ENCODE measurements at regions not wholly inside any gene's neighbourhood (a gene's known extent, or its start where the extent isn't known, plus 50 kb on each side); places are given as distances from the start of the nearest gene placed in this dataset.

DNA sequence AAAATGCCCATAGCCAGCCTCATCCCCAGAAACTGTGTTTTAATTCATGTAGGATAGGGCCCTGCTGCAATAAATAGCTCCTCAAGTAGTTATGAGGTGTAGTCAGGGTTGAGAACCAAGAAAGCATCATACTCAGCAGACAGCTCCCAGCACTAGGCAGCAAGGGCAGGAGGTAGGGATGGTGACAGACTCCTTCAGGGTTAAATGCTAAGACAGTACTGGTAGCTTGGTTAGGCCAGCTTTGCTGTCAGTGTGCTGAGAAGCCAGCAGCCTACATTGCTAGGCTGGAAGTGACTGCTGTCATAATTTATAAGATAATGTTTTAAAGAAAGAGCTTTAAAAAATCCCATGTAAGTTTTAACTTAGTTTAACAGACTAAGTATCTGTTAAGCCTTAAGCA, 113.9 kb upstream of the IMMP2L start:
- no peak overlapping the region for H3K23ac ChIP-seq (ENCODE audit: low read depth, low read length, poor library complexity)
- no peak overlapping the region for H2BK12ac ChIP-seq (ENCODE audit: low read length)
- H3K14ac ChIP-seq (ENCODE audit: low read length) = no peak overlapping the region
- no peak overlapping the region for H3K4me2 ChIP-seq (ENCODE audit: insufficient read depth, low read length, poor library complexity, severe bottlenecking)
- no peaks in the 10 kb centered on the region for H3K27me3 ChIP-seq (ENCODE audit: control insufficient read depth in 3 of 3, insufficient read depth in 3 of 3, low read depth in 1 of 3, low read length in 3 of 3)
- no peak overlapping the region for H3K18ac ChIP-seq (ENCODE audit: low read length)
- no peak overlapping the region for H3K4ac ChIP-seq (ENCODE audit: low read length)
- no peak overlapping the region for H3K9ac ChIP-seq (ENCODE audit: low read depth, low read length, poor library complexity)
- H3K4me1 ChIP-seq (ENCODE audit: control insufficient read depth in 2 of 2, insufficient read depth in 1 of 2, low read depth in 1 of 2, low read length in 2 of 2) = no peaks in the 10 kb centered on the region
- H3K79me1 ChIP-seq (ENCODE audit: low read depth, low read length) = no peaks in the 10 kb centered on the region
- H4K8ac ChIP-seq (ENCODE audit: low read depth, low read length) = no peak overlapping the region
- no peak overlapping the region for H2AK5ac ChIP-seq (ENCODE audit: low read depth, low read length)
- H3K36me3 ChIP-seq (replicated peaks in 1 of 2; ENCODE audit: control insufficient read depth in 2 of 2, insufficient read depth in 2 of 2, low read length in 2 of 2) = no peaks in the 10 kb centered on the region
- H2AFZ ChIP-seq (ENCODE audit: low read length) = no peak overlapping the region
- H3K27ac ChIP-seq (replicated peaks; ENCODE audit: low read length) = no peak overlapping the region
- no peak overlapping the region for H2BK120ac ChIP-seq (ENCODE audit: low read depth, low read length)
- no peak overlapping the region for H2BK15ac ChIP-seq (ENCODE audit: low read length)
- no peak overlapping the region for H2BK5ac ChIP-seq (ENCODE audit: low read length)
- no peak for DNase-seq (ENCODE audit: low spot score)
- H4K91ac ChIP-seq (ENCODE audit: low read depth, low read length, poor library complexity) = no peak overlapping the region
- H3K9me3 ChIP-seq (replicated peaks in 1 of 2; ENCODE audit: control insufficient read depth in 2 of 2, insufficient read depth in 1 of 2, low read depth in 1 of 2, low read length in 2 of 2) = no peaks in the 10 kb centered on the region
- no peak overlapping the region for H3K4me3 ChIP-seq (ENCODE audit: low read length in 2 of 2)

- Histone ChIP-seq H2BK120ac (ENCODE audit: low read depth, low read length) (no peak overlapping the region), H3K79me1 (ENCODE audit: low read depth, low read length) (no peaks in the 10 kb centered on the region), H2AK5ac (ENCODE audit: low read depth, low read length) (no peak overlapping the region), H3K14ac (ENCODE audit: low read length) (no peak overlapping the region), H3K9ac (ENCODE audit: low read depth, low read length, poor library complexity) (no peak overlapping the region), H3K9me3 (replicated peaks in 1 of 2; ENCODE audit: control insufficient read depth in 2 of 2, insufficient read depth in 1 of 2, low read depth in 1 of 2, low read length in 2 of 2) (no peaks in the 10 kb centered on the region), H2BK12ac (ENCODE audit: low read length) (no peak overlapping the region), H4K8ac (ENCODE audit: low read depth, low read length) (no peak overlapping the region), H3K27me3 (ENCODE audit: control insufficient read depth in 3 of 3, insufficient read depth in 3 of 3, low read depth in 1 of 3, low read length in 3 of 3) (no peaks in the 10 kb centered on the region), H3K36me3 (replicated peaks in 1 of 2; ENCODE audit: control insufficient read depth in 2 of 2, insufficient read depth in 2 of 2, low read length in 2 of 2) (no peaks in the 10 kb centered on the region), H2AFZ (ENCODE audit: low read length) (no peak overlapping the region), H2BK15ac (ENCODE audit: low read length) (no peak overlapping the region), H4K91ac (ENCODE audit: low read depth, low read length, poor library complexity) (no peak overlapping the region), H3K4ac (ENCODE audit: low read length) (no peak overlapping the region), H3K23ac (ENCODE audit: low read depth, low read length, poor library complexity) (no peak overlapping the region), H3K4me1 (ENCODE audit: control insufficient read depth in 2 of 2, insufficient read depth in 1 of 2, low read depth in 1 of 2, low read length in 2 of 2) (no peaks in the 10 kb centered on the region), H2BK5ac (ENCODE audit: low read length) (no peak overlapping the region), H3K18ac (ENCODE audit: low read length) (no peak overlapping the region), H3K4me2 (ENCODE audit: insufficient read depth, low read length, poor library complexity, severe bottlenecking) (no peak overlapping the region), H3K27ac (replicated peaks; ENCODE audit: low read length) (no peak overlapping the region), H3K4me3 (ENCODE audit: low read length in 2 of 2) (no peak overlapping the region)
- DNase-seq (ENCODE audit: low spot score) = no peak
- WGBS, 2 donors (ENCODE audit: extremely low coverage in 2 of 2, insufficient read length in 2 of 2, insufficient replicate concordance in 1 of 2) = no CpG with 5 or more reads among the region's 6 CpGs
Observed at GRCh38 chr7:111672901-111673300, 110.6 kb upstream of the IMMP2L start.

- H2AK5ac ChIP-seq (ENCODE audit: low read depth, low read length) = no peak overlapping the region
Observed at GRCh38 chr7:111671927-111672326, 109.6 kb upstream of the IMMP2L start.

DNA sequence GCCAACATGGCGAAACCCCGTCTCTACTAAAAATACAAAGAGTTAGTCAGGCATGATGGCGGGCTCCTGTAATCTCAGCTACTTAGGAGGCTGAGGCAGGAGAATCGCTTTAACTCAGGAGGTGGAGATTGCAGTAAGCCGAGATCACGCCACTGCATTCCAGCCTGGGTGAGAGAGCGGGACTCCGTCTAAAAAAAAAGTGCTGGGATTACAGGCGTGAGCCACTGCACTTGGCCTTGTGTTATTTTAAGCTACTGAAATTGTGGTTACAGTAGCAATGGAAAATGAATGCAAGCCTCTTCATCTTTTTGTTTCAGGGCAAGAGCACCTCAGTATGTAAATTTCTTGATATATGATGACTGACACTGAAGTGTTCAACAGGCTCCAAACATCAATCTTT, 106.4 kb upstream of the IMMP2L start:
- Histone ChIP-seq H3K4me2 (ENCODE audit: insufficient read depth, low read length, poor library complexity, severe bottlenecking) (no peak overlapping the region), H3K4me3 (ENCODE audit: low read length in 2 of 2) (no peak overlapping the region), H2BK12ac (ENCODE audit: low read length) (no peak overlapping the region), H3K4ac (ENCODE audit: low read length) (no peak overlapping the region), H4K91ac (ENCODE audit: low read depth, low read length, poor library complexity) (no peak overlapping the region), H3K23ac (ENCODE audit: low read depth, low read length, poor library complexity) (no peak overlapping the region), H2BK120ac (ENCODE audit: low read depth, low read length) (no peak overlapping the region), H3K27me3 (ENCODE audit: control insufficient read depth in 3 of 3, insufficient read depth in 3 of 3, low read depth in 1 of 3, low read length in 3 of 3) (no peaks in the 10 kb centered on the region), H3K9ac (ENCODE audit: low read depth, low read length, poor library complexity) (no peak overlapping the region), H4K8ac (ENCODE audit: low read depth, low read length) (no peak overlapping the region), H2AFZ (ENCODE audit: low read length) (no peak overlapping the region), H3K14ac (ENCODE audit: low read length) (no peak overlapping the region), H3K18ac (ENCODE audit: low read length) (no peak overlapping the region), H2BK15ac (ENCODE audit: low read length) (no peak overlapping the region), H3K9me3 (replicated peaks in 1 of 2; ENCODE audit: control insufficient read depth in 2 of 2, insufficient read depth in 1 of 2, low read depth in 1 of 2, low read length in 2 of 2) (no peaks in the 10 kb centered on the region), H3K36me3 (replicated peaks in 1 of 2; ENCODE audit: control insufficient read depth in 2 of 2, insufficient read depth in 2 of 2, low read length in 2 of 2) (no peaks in the 10 kb centered on the region), H3K4me1 (ENCODE audit: control insufficient read depth in 2 of 2, insufficient read depth in 1 of 2, low read depth in 1 of 2, low read length in 2 of 2) (peaks cover 0 to 6% of the 10 kb centered on the region in 2 donors), H2AK5ac (ENCODE audit: low read depth, low read length) (no peak overlapping the region), H2BK5ac (ENCODE audit: low read length) (no peak overlapping the region), H3K79me1 (ENCODE audit: low read depth, low read length) (no peaks in the 10 kb centered on the region), H3K27ac (replicated peaks; ENCODE audit: low read length) (no peak overlapping the region)
- DNase-seq (ENCODE audit: low spot score) = no peak
- WGBS, 2 donors (ENCODE audit: extremely low coverage in 2 of 2, insufficient read length in 2 of 2, insufficient replicate concordance in 1 of 2) = no CpG with 5 or more reads among the region's 9 CpGs

More at GRCh38 chr7:111671927-111672326, 109.6 kb upstream of the IMMP2L start:
- Histone ChIP-seq H4K8ac (ENCODE audit: low read depth, low read length) (no peak overlapping the region), H3K4ac (ENCODE audit: low read length) (no peak overlapping the region), H3K14ac (ENCODE audit: low read length) (no peak overlapping the region), H3K27me3 (ENCODE audit: control insufficient read depth in 3 of 3, insufficient read depth in 3 of 3, low read depth in 1 of 3, low read length in 3 of 3) (no peaks in the 10 kb centered on the region), H3K23ac (ENCODE audit: low read depth, low read length, poor library complexity) (no peak overlapping the region), H3K27ac (replicated peaks; ENCODE audit: low read length) (no peak overlapping the region), H3K18ac (ENCODE audit: low read length) (no peak overlapping the region), H3K9me3 (replicated peaks in 1 of 2; ENCODE audit: control insufficient read depth in 2 of 2, insufficient read depth in 1 of 2, low read depth in 1 of 2, low read length in 2 of 2) (no peaks in the 10 kb centered on the region), H3K4me2 (ENCODE audit: insufficient read depth, low read length, poor library complexity, severe bottlenecking) (no peak overlapping the region), H4K91ac (ENCODE audit: low read depth, low read length, poor library complexity) (no peak overlapping the region), H3K79me1 (ENCODE audit: low read depth, low read length) (no peaks in the 10 kb centered on the region), H3K4me3 (ENCODE audit: low read length in 2 of 2) (no peak overlapping the region), H2BK120ac (ENCODE audit: low read depth, low read length) (no peak overlapping the region), H3K36me3 (replicated peaks in 1 of 2; ENCODE audit: control insufficient read depth in 2 of 2, insufficient read depth in 2 of 2, low read length in 2 of 2) (no peaks in the 10 kb centered on the region), H2BK12ac (ENCODE audit: low read length) (no peak overlapping the region), H2BK15ac (ENCODE audit: low read length) (no peak overlapping the region), H2BK5ac (ENCODE audit: low read length) (no peak overlapping the region), H3K4me1 (ENCODE audit: control insufficient read depth in 2 of 2, insufficient read depth in 1 of 2, low read depth in 1 of 2, low read length in 2 of 2) (no peaks in the 10 kb centered on the region), H3K9ac (ENCODE audit: low read depth, low read length, poor library complexity) (no peak overlapping the region), H2AFZ (ENCODE audit: low read length) (no peak overlapping the region)
- DNase-seq (ENCODE audit: low spot score) = no peak
- no CpG with 5 or more reads among the region's 2 CpGs for WGBS, 2 donors (ENCODE audit: extremely low coverage in 2 of 2, insufficient read length in 2 of 2, insufficient replicate concordance in 1 of 2)
